Cerebellar cortex (tissue), 1 donor: ENCODE measurements at regions not wholly inside any gene's neighbourhood (a gene's known extent, or its start where the extent isn't known, plus 50 kb on each side); places are given as distances from the start of the nearest gene placed in this dataset.
"Not testable (repeated sequence)": the region's sequence is repeated elsewhere in the genome, so short reads cannot be mapped to it uniquely, and the experiment has no call there.

Experiments used
- DNase-seq: peaks from one replicate; pipeline ENCODE4 v3.0.0-alpha.2; 2015; ENCODE audit warnings: low spot score

- DNase-seq = no peak
Measured at GRCh38 chr5:32534041-32534440, 51.3 kb upstream of the SUB1 start.

GRCh38 chr5:32531885-32532520 lies 53.4 kb upstream of the SUB1 start:
- no peak for DNase-seq

GRCh38 chr5:32527321-32527720 lies 58.0 kb upstream of the SUB1 start:
- not testable (repeated sequence) for DNase-seq

DNA sequence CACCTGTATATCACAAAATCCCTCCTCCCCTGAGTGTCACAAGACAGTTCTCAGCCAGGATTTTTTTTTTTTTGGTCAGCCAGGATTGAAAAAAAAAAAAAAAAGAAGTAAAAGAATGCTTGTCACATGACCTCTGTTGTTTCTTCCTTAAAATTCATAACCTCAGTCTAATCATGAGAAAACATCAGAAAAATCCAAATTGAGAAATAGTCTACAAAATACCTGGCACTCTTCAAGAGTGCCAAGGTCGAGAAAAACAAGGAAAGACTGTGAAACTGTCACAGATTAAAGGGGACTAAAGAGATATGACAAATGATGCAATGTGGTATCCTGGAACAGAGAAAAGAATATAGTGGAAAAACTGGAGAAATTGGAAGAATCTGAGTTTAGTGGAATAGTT lies 58.5 kb upstream of the SUB1 start:
- no peak for DNase-seq

DNA sequence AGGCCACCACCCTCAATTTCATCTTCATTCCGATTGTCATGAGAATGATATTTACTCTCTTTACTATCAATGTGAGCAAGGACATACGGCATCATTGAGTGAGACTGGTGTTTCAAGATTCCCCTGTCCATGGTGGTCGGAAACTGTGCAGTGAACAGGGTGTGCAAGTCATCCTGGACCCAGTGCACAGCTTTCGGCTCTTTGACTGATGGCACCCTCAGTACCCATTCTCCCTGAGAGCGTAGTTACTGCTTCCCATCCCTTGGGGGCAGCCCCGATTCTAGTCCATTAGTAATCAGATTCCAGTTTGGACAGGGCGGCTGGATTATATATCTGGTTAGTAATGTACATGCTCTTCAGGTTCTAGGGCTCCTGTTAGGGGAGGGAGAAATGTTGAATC lies 61.7 kb upstream of the SUB1 start:
- DNase-seq = no peak

GRCh38 chr5:32522429-32523143 lies 62.8 kb upstream of the SUB1 start:
- no peak for DNase-seq

GRCh38 chr5:32521481-32521880 lies 63.9 kb upstream of the SUB1 start:
- no peak for DNase-seq

- DNase-seq = no peak
Measured at GRCh38 chr5:32520972-32521371, 64.4 kb upstream of the SUB1 start.

GRCh38 chr5:32520356-32520755 lies 65.0 kb upstream of the SUB1 start:
- no peak for DNase-seq

- no peak for DNase-seq
Measured at GRCh38 chr5:32519508-32519907, 65.8 kb upstream of the SUB1 start.

GRCh38 chr5:32514806-32515205 lies 70.3 kb upstream of the ZFR start:
- no peak for DNase-seq

DNA sequence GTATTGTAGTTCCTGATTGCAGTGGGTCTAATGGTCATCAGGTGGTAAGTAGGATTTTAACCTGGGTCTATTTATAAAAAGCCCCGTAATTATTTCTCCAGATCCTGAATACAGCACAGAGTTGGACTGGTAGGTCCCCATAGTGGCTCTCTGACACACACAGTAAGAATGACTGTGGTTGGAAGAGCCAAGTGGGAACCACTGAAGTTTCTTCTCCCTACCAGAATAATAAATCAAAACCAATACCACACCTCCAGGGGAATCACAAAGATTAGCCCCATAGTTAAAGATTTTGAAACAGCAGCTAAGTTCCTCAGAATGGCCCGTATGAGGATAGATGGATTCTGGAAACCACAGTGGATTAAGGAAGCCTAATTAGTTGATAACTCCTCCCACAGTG lies 68.4 kb upstream of the ZFR start:
- no peak for DNase-seq

- no peak for DNase-seq
Measured at GRCh38 chr5:32511776-32512374, 67.3 kb upstream of the ZFR start.

DNA sequence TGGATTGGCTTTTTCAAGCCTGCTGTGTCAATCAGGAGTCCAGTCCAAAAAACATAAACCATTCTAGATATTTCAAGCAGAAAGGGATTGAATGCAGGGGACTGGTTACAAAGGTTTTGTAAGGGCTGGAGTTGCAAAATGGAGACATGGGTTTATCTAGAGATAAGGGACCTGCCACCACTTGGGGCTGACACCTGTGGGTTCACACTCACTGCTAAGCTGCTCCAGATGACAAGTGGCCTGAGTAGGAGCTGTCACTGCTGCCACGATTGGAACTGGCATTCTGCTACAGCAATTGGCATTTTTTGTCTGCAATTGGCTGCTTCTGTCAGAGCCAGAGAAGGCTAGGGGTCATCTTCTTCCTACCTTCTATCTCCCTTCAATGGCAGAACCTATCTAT lies 66.3 kb upstream of the ZFR start:
- no peak for DNase-seq

- DNase-seq = no peak
Measured at GRCh38 chr5:32508806-32509805, 64.6 kb upstream of the ZFR start.

DNA sequence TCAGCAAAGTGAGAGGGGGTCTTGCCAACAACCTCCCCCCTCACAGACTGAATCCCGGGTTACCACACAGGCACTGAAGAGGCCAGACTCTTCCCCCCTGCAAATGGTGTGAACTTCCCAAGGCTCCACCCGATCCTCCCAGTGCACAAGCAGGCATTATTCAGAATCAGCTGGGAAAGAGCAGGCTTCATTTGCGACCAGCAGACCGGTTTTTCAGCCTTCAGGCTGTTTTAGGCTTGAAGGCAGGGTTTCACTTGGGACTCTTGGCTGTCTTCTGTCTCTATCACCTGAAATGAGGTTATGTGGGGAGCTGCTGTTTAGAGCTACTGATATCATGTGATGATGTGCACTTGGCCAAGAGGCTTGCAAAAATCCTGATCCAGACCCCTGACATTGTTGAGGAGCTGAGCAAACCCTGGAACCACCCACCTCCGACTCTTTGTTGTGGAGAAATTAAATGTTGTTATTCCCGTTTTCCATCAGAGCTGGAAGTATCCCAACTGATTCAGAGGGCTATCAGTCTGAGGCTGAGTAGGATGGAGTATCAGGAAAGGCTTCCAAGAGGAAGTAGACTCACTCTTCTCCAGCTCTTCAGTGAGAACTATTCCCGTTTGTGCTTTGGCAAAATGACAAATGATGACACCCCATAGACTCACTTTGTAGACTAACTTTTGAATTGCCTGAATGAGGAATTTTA lies 63.3 kb upstream of the ZFR start:
- DNase-seq = no peak

DNA sequence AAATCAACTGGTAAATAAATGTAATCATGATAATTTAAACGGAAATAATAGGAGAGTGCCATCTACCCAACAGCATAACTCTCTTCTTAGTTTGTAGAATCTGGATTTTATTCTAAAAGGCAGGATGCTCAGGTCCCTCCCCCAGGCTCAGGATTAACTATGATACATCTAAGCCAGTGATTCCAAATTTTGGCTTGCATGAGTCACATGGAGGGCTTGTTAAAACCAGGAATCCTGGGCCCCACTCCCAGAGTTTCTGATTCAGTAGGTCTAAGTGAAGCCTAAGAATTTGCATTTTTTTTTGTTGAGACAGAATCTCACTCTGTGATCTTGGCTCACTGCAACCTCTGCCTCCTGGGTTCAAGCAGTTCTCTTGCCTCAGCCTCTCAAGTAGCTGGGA lies 62.3 kb upstream of the ZFR start:
- DNase-seq = no peak

DNA sequence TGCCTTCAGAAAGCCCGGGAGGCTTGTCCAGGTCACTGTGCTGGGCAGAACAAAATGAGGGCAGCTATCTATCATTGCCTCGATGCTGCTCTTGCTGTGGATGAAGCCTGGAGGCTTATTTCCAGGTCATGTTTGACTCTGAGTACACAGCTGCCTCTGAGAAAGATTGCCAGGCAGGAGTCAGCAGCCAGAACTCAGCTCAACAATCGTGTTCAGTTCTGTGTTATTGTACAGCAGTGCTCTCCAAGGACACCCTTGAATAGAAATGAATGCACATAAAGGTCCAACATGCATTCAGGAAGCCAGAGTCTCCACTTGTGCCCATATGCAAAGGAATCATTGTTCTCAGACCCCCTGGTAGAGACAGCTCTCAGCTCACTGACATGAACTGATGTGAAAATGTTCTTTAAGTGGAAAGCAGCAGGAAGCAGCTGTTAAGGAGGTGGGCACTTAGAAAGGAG lies 61.7 kb upstream of the ZFR start:
- peak; percentile 3 for DNase-seq

DNA sequence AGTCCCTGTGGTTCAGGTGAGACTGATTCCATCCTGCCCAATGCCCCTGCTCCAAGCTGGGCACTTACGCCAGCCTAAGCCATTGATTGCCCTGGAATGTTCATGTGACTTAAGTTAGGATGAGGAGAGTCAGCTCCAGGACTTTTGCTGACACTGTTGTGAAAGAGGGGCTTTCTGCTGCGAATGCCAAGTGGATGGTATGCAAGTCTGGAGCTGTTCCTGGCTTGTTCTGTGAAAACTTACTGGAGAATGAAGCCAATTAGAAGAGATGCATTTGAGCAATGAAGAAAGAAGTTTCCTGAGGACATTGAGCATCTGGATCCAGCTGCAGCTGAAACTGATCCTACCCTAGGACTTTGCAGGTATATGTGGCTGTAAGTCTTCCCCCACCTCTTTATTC lies 61.2 kb upstream of the ZFR start:
- DNase-seq = no peak

- peak; percentile 43 for DNase-seq
Measured at GRCh38 chr5:32504989-32505596, 60.6 kb upstream of the ZFR start.

DNA sequence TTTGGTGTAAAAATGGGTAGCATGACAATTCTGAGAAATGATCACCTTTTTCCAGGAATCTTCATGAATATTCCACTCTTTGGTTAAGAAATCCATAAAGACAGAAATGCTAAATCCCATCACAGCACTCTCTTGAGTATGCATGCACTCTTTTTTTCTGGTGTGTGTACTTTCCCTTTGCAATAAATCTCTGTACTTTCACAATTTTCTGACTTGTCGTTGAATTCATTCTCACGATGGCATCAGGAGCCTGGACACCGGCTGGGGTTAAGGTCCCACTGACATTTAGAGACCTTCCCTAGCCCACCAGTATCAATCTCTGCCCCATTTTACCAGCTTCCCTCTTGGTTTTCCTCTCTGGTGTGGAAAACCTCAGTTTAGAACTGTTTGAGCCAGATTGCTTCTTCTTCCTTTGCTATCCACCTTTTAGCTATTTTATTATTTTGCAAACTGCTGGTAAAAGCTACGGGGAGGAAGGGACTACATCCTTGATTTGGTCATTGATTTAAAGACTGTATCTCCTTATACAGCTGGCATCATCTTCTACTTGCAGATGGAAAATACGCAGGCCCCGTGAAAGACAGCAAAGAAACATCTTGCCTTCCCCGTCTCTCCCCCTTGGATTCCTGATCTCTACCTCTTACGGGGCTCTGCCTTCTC lies 59.9 kb upstream of the ZFR start:
- DNase-seq = no peak
